ENCODE measurements at regions not wholly inside any gene's neighbourhood (a gene's known extent, or its start where the extent isn't known, plus 50 kb on each side); places are given as distances from the start of the nearest gene placed in this dataset.

GRCh38 chr7:34544621-34545020, 113.4 kb upstream of the NPSR1 start:
- peaks cover 41% of the 10 kb centered on the region for H3K9me3 Mint-ChIP-seq (ENCODE audit: unreplicated experiment)
- no peaks in the 10 kb centered on the region for H3K4me1 Mint-ChIP-seq (ENCODE audit: unreplicated experiment)
- H3K4me3 Mint-ChIP-seq (ENCODE audit: unreplicated experiment) = no peak overlapping the region
- TF ChIP-seq, protein P1, sequence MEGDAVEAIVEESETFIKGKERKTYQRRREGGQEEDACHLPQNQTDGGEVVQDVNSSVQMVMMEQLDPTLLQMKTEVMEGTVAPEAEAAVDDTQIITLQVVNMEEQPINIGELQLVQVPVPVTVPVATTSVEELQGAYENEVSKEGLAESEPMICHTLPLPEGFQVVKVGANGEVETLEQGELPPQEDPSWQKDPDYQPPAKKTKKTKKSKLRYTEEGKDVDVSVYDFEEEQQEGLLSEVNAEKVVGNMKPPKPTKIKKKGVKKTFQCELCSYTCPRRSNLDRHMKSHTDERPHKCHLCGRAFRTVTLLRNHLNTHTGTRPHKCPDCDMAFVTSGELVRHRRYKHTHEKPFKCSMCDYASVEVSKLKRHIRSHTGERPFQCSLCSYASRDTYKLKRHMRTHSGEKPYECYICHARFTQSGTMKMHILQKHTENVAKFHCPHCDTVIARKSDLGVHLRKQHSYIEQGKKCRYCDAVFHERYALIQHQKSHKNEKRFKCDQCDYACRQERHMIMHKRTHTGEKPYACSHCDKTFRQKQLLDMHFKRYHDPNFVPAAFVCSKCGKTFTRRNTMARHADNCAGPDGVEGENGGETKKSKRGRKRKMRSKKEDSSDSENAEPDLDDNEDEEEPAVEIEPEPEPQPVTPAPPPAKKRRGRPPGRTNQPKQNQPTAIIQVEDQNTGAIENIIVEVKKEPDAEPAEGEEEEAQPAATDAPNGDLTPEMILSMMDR (IDR thresholded peaks at IDR 0.05) = no peak
- no peak overlapping the region for H3K27ac Mint-ChIP-seq (ENCODE audit: unreplicated experiment)
- H3K27me3 Mint-ChIP-seq (ENCODE audit: unreplicated experiment) = no peaks in the 10 kb centered on the region
- no peak for DNase-seq (ENCODE audit: extremely low spot score, unreplicated experiment)
- H3K36me3 Mint-ChIP-seq (ENCODE audit: unreplicated experiment) = no peaks in the 10 kb centered on the region

GRCh38 chr7:34550996-34551395, 107.0 kb upstream of the NPSR1 start:
- Mint-ChIP-seq H3K4me3 (ENCODE audit: unreplicated experiment) (no peak overlapping the region), H3K36me3 (ENCODE audit: unreplicated experiment) (no peaks in the 10 kb centered on the region), H3K9me3 (ENCODE audit: unreplicated experiment) (peaks cover 42% of the 10 kb centered on the region), H3K27me3 (ENCODE audit: unreplicated experiment) (no peaks in the 10 kb centered on the region), H3K27ac (ENCODE audit: unreplicated experiment) (no peak overlapping the region), H3K4me1 (ENCODE audit: unreplicated experiment) (no peaks in the 10 kb centered on the region)
- TF ChIP-seq, protein P1 (IDR thresholded peaks at IDR 0.05) = no peak
- no peak for DNase-seq (ENCODE audit: extremely low spot score, unreplicated experiment)

DNA sequence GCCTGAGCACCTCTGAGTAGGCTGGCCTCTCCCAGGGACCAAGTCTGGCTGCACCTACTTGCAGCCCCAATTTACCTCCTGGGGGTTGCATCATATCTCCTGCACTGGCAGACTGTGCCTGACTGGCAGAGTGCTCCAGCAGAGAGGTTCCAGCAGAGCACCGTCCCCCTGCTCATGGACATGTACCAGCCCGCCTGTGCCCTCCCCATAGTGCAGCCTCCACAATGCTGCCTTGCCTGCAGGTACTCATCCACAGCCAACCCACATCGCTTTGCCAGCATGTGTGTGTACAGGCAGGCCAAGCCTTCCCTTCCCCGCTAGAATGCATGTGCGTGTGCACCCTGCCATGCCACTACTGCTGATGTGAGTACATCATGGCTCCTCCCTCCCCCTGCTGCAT, 105.5 kb upstream of the NPSR1 start:
- TF ChIP-seq, protein P1 (IDR thresholded peaks at IDR 0.05) = no peak
- no peaks in the 10 kb centered on the region for H3K4me1 Mint-ChIP-seq (ENCODE audit: unreplicated experiment)
- H3K9me3 Mint-ChIP-seq (ENCODE audit: unreplicated experiment) = peaks cover 45% of the 10 kb centered on the region
- no peak overlapping the region for H3K27ac Mint-ChIP-seq (ENCODE audit: unreplicated experiment)
- no peak overlapping the region for H3K4me3 Mint-ChIP-seq (ENCODE audit: unreplicated experiment)
- no peak for DNase-seq (ENCODE audit: extremely low spot score, unreplicated experiment)
- H3K27me3 Mint-ChIP-seq (ENCODE audit: unreplicated experiment) = no peaks in the 10 kb centered on the region
- no peaks in the 10 kb centered on the region for H3K36me3 Mint-ChIP-seq (ENCODE audit: unreplicated experiment)

DNA sequence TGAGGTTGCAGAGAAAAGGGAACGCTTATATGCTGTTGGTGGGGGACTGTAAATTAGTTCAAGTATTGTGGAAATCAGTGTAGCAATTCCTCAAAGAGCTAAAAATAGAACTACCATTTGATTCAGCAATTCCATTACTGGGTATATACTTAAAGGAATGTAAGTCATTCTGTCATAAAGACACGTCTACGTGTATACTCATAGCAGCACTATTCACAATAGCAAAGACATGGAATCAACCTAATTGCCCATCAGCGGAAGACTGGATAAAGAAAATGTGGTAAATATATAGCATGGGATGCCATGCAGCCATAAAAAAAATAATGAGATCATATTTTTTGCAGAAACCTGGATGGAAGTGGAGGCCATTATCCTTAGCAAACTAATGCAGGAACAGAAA, 100.0 kb upstream of the NPSR1 start:
- Mint-ChIP-seq H3K9me3 (ENCODE audit: unreplicated experiment) (peaks cover 38% of the 10 kb centered on the region), H3K27me3 (ENCODE audit: unreplicated experiment) (no peaks in the 10 kb centered on the region), H3K27ac (ENCODE audit: unreplicated experiment) (no peak overlapping the region), H3K4me3 (ENCODE audit: unreplicated experiment) (no peak overlapping the region), H3K36me3 (ENCODE audit: unreplicated experiment) (no peaks in the 10 kb centered on the region), H3K4me1 (ENCODE audit: unreplicated experiment) (no peaks in the 10 kb centered on the region)
- TF ChIP-seq, protein P1 (IDR thresholded peaks at IDR 0.05) = no peak
- DNase-seq (ENCODE audit: extremely low spot score, unreplicated experiment) = no peak

DNA sequence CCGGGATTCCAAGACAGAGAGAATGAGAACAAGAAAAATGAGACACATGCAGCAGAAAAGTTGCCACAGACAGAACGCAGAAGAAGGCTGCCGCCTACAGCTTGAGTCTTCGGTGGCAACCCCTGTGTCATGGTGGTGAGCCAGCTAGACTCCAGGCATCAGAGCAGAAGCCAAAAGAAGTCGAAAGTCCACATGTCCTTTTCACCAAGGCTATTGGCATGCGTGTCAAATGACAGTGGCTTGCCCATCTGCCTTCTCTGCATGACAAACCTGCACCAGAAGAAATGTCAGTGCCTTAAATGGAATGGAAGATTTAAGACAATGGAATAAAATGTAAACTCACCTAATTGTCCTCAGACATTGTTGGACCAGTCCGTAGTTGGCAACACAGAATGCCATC, 93.9 kb upstream of the NPSR1 start:
- no peak overlapping the region for H3K4me3 Mint-ChIP-seq (ENCODE audit: unreplicated experiment)
- no peaks in the 10 kb centered on the region for H3K36me3 Mint-ChIP-seq (ENCODE audit: unreplicated experiment)
- H3K27ac Mint-ChIP-seq (ENCODE audit: unreplicated experiment) = no peak overlapping the region
- no peaks in the 10 kb centered on the region for H3K4me1 Mint-ChIP-seq (ENCODE audit: unreplicated experiment)
- TF ChIP-seq, protein P1 (IDR thresholded peaks at IDR 0.05) = no peak
- no peak for DNase-seq (ENCODE audit: extremely low spot score, unreplicated experiment)
- no peaks in the 10 kb centered on the region for H3K9me3 Mint-ChIP-seq (ENCODE audit: unreplicated experiment)
- H3K27me3 Mint-ChIP-seq (ENCODE audit: unreplicated experiment) = no peaks in the 10 kb centered on the region
